OCI-LY1 (cell line): ENCODE measurements at regions not wholly inside any gene's neighbourhood (a gene's known extent, or its start where the extent isn't known, plus 50 kb on each side); places are given as distances from the start of the nearest gene placed in this dataset.
"Not testable (repeated sequence)": the region's sequence is repeated elsewhere in the genome, so short reads cannot be mapped to it uniquely, and the experiment has no call there.

ENCODE experiments used
- H2AFZ ChIP-seq: fragments of 200-600 bp; sonication (generic), shearing (Covaris generic); 2 replicates; pipeline ENCODE4 v1.6.0; 2014; ENCODE audit warnings: antibody characterized with exemption, mild to moderate bottlenecking, low read length
- H3F3A ChIP-seq: fragments of 200-600 bp; sonication (generic), shearing (Covaris generic); 2 replicates; pipeline ENCODE4 v1.6.0; 2014; ENCODE audit warnings: mild to moderate bottlenecking, antibody characterized with exemption, low read length, moderate library complexity; ENCODE audit not compliant: insufficient read depth
- H3K27ac ChIP-seq: fragments of 200-600 bp; sonication (generic); 2 replicates; pipeline ENCODE4 v1.5.1; 2014; ENCODE audit warnings: low read length, mixed run types, mild to moderate bottlenecking, low read depth; ENCODE audit not compliant: poor library complexity, severe bottlenecking
- H3K27me3 ChIP-seq: fragments of 200-600 bp; sonication (generic); 2 replicates; pipeline ENCODE4 v1.6.0; 2014; ENCODE audit warnings: antibody characterized with exemption, mild to moderate bottlenecking, low read length, moderate library complexity; ENCODE audit not compliant: insufficient read depth
- H3K36me3 ChIP-seq: fragments of 200-600 bp; sonication (generic); 2 replicates; pipeline ENCODE4 v1.6.1; 2014; ENCODE audit warnings: mild to moderate bottlenecking, antibody characterized with exemption, low read length, moderate library complexity, mixed read lengths; ENCODE audit not compliant: insufficient read depth
- H3K4me1 ChIP-seq: fragments of 200-600 bp; sonication (generic); 2 replicates; pipeline ENCODE4 v1.5.1; 2014; ENCODE audit warnings: mild to moderate bottlenecking, low read length, moderate library complexity; ENCODE audit not compliant: insufficient read depth, severe bottlenecking
- H3K4me2 ChIP-seq: fragments of 200-600 bp; sonication (generic), shearing (Covaris generic); 2 replicates; pipeline ENCODE4 v1.6.1; 2014; ENCODE audit warnings: low read length
- H3K4me3 ChIP-seq: fragments of 200-600 bp; sonication (generic); 2 replicates; pipeline ENCODE4 v1.5.1; 2014; ENCODE audit warnings: low read length, low read depth, mild to moderate bottlenecking, mixed read lengths; ENCODE audit not compliant: poor library complexity, severe bottlenecking
- H3K79me2 ChIP-seq: fragments of 200-600 bp; shearing (Covaris generic); 2 replicates; pipeline ENCODE4 v1.6.1; 2016; ENCODE audit warnings: mixed run types, low read length, mixed read lengths; ENCODE audit not compliant: insufficient read depth
- H3K9ac ChIP-seq: fragments of 200-600 bp; sonication (generic), shearing (Covaris generic); 2 replicates; pipeline ENCODE4 v1.6.1; 2014; ENCODE audit warnings: mild to moderate bottlenecking, low read length, mixed read lengths
- H3K9me2 ChIP-seq: fragments of 200-600 bp; sonication (generic), shearing (Covaris generic); 2 replicates; pipeline ENCODE4 v1.6.1; 2014; ENCODE audit warnings: low read depth, mild to moderate bottlenecking, low read length, mixed read lengths
- H3K9me3 ChIP-seq: fragments of 200-600 bp; shearing (Covaris generic); 2 replicates; pipeline ENCODE4 v1.6.1; 2014; ENCODE audit warnings: low read length, mixed read lengths
- H4K20me1 ChIP-seq: fragments of 200-600 bp; sonication (generic), shearing (Covaris generic); 2 replicates; pipeline ENCODE4 v1.6.0; 2016; ENCODE audit warnings: mild to moderate bottlenecking, low read length; ENCODE audit not compliant: insufficient read depth
- EZH2 ChIP-seq: fragments of 200-600 bp; sonication (generic), shearing (Covaris generic); IDR thresholded peaks from 2 replicates; pipeline ENCODE4 v1.8.0; 2017; ENCODE audit warnings: borderline replicate concordance, mixed run types, mild to moderate bottlenecking, antibody characterized with exemption, low read length, moderate library complexity, mixed read lengths
- TF ChIP-seq, protein P1 (sequence below): fragments of 200-600 bp; sonication (generic), shearing (Covaris generic); IDR thresholded peaks from 2 replicates; pipeline ENCODE4 v1.5.1; 2017; ENCODE audit warnings: mild to moderate bottlenecking, antibody characterized with exemption, low read length, moderate library complexity, mixed read lengths

DNA sequence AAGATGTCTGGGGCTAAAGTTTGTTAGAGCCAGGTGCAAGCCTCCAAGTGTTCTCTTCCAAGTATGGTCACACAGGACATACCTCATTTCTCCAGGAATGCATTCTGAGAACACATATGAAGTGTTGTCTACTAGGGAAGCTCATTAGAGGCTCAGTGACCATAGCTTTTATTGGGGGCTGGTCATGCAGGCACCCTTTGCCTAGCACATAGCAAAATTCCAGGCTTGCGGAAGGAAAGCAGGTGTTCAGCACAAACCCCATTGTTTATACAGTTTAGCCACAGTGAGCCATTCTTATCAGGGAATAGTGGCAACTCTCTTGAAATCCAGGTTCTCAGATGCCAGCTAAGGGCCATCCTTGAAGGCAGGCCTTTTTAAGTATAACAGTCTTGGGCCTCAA is 112.1 kb upstream of the XIST start:
- H3K79me2 ChIP-seq: peaks cover 23% of the 10 kb centered on the region
- no peak overlapping the region for H3K27ac ChIP-seq
- TF ChIP-seq, protein P1, sequence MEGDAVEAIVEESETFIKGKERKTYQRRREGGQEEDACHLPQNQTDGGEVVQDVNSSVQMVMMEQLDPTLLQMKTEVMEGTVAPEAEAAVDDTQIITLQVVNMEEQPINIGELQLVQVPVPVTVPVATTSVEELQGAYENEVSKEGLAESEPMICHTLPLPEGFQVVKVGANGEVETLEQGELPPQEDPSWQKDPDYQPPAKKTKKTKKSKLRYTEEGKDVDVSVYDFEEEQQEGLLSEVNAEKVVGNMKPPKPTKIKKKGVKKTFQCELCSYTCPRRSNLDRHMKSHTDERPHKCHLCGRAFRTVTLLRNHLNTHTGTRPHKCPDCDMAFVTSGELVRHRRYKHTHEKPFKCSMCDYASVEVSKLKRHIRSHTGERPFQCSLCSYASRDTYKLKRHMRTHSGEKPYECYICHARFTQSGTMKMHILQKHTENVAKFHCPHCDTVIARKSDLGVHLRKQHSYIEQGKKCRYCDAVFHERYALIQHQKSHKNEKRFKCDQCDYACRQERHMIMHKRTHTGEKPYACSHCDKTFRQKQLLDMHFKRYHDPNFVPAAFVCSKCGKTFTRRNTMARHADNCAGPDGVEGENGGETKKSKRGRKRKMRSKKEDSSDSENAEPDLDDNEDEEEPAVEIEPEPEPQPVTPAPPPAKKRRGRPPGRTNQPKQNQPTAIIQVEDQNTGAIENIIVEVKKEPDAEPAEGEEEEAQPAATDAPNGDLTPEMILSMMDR: no peak
- TF ChIP-seq EZH2: no peak
- H4K20me1 ChIP-seq: no peaks in the 10 kb centered on the region
- no peaks in the 10 kb centered on the region for H3K27me3 ChIP-seq
- no peak overlapping the region for H2AFZ ChIP-seq
- no peaks in the 10 kb centered on the region for H3K4me1 ChIP-seq
- no peak overlapping the region for H3K4me2 ChIP-seq
- H3K9me2 ChIP-seq: no peaks in the 10 kb centered on the region
- peaks cover 27% of the 10 kb centered on the region for H3K36me3 ChIP-seq
- no peaks in the 10 kb centered on the region for H3F3A ChIP-seq
- H3K4me3 ChIP-seq: no peak overlapping the region
- H3K9ac ChIP-seq: no peak overlapping the region
- no peaks in the 10 kb centered on the region for H3K9me3 ChIP-seq

DNA sequence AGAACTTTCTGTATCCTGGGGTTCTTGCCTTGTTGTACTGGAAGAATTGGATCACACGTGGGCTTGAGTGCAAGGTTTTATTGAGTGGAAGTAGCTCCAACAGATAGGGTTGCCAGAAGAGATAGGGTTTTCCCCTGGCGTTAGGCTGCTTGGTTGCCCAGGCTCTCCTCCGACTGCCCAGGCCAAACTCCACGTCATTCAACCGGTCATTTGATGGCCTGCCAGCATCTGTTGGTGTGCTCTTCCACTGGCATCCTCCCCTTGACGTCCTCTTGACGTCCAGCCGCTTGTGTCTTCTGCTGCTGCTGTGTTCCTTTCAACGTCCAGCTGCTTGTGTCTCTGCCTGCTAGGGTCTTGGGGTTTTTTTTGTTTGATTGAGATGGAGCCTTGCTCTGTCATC is 111.2 kb upstream of the XIST start:
- Histone ChIP-seq H3K4me3 (no peak overlapping the region), H3K9me3 (no peaks in the 10 kb centered on the region), H3F3A (no peaks in the 10 kb centered on the region), H3K4me2 (no peak overlapping the region), H3K79me2 (peaks cover 27% of the 10 kb centered on the region), H3K9me2 (no peaks in the 10 kb centered on the region), H3K4me1 (no peaks in the 10 kb centered on the region), H3K27ac (no peak overlapping the region), H4K20me1 (no peaks in the 10 kb centered on the region), H2AFZ (no peak overlapping the region), H3K9ac (no peak overlapping the region), H3K27me3 (no peaks in the 10 kb centered on the region), H3K36me3 (peaks cover 21% of the 10 kb centered on the region)
- TF ChIP-seq, protein P1: no peak
- no peak for TF ChIP-seq EZH2

DNA sequence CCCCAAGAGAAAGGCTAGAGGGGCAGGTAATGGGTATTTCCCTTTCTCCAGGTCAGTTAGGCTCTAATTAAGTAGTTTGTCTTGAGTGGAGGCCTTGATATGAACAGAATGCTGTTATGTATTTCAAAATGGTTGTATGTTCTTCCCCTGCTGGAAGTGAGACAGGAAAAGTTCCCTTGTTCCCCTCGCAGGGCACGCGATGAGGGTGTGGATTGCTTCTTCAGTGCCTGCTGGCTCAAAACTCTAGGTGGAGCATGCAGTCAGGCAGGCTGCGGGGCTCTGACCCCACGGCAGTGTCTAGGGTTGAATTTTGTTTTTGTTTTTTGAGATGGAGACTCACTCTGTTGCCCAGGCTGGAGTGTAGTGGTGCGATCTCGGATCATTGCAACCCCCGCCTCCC is 110.4 kb upstream of the XIST start:
- Histone ChIP-seq H3K79me2 (peaks cover 33% of the 10 kb centered on the region), H3K4me3 (no peak overlapping the region), H3K27ac (no peak overlapping the region), H3F3A (no peaks in the 10 kb centered on the region), H3K4me1 (no peaks in the 10 kb centered on the region), H2AFZ (no peak overlapping the region), H3K4me2 (no peak overlapping the region), H3K9ac (no peak overlapping the region), H3K27me3 (no peaks in the 10 kb centered on the region), H3K36me3 (peaks cover 21% of the 10 kb centered on the region), H3K9me2 (no peaks in the 10 kb centered on the region), H4K20me1 (no peaks in the 10 kb centered on the region), H3K9me3 (no peaks in the 10 kb centered on the region)
- TF ChIP-seq, protein P1: no peak
- TF ChIP-seq EZH2: no peak

DNA sequence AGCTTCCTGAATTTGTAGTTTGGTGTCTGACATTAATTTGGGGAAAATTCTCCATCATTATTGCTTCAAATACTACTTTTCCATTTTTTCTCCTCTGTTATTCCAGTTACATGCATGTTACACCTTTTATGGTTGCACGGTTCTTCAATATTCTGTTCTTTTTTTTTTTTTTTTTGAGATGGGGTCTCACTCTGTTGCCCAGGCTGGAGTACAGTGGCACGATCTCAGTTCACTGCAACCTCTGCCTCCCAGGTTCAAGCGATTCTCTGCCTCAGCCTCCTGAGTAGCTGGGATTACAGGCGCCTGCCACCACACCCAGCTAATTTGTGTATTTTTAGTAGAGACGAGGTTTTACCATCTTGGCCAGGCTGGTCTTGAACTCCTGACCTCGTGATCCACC is 109.4 kb upstream of the XIST start:
- not testable (repeated sequence) for H3F3A ChIP-seq, H2AFZ ChIP-seq, H3K9ac ChIP-seq, H3K4me3 ChIP-seq, H3K9me2 ChIP-seq, H3K27me3 ChIP-seq, H3K4me1 ChIP-seq, H3K9me3 ChIP-seq, H3K27ac ChIP-seq, H4K20me1 ChIP-seq, H3K4me2 ChIP-seq
- Histone ChIP-seq H3K79me2 (peaks cover 39% of the 10 kb centered on the region), H3K36me3 (peaks cover 22% of the 10 kb centered on the region)
